ENCODE measurements at regions not wholly inside any gene's neighbourhood (a gene's known extent, or its start where the extent isn't known, plus 50 kb on each side); places are given as distances from the start of the nearest gene placed in this dataset.

DNA sequence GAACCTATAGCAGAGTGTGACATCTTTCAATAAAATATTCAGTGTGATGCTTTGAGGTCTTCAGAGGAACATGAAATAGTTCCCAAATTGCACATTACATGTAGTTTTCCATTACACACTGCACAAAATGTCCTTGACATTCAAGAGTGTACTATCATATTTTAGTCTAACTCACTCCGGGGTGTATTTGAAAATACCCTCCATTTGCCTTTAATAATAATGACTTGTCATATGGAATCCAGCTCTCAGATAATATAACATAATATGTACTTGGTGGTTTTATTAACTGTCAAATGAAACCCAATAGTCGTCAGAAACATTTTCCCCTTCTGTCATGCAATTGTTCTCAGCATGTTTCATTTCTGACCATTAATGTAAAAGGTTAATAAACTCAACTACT, 176.7 kb upstream of the CDH19 start:
- no peak for TF ChIP-seq EP300 (IDR thresholded peaks at IDR 0.05; ENCODE audit: borderline replicate concordance)
- TF ChIP-seq NFIC (IDR thresholded peaks at IDR 0.05), result no peak
- TF ChIP-seq ZBTB7A (IDR thresholded peaks at IDR 0.05; ENCODE audit: low read depth), result no peak
- TF ChIP-seq TCF12 (IDR thresholded peaks at IDR 0.05; ENCODE audit: low read depth), result no peak
- no peak for TF ChIP-seq RAD21 (IDR thresholded peaks at IDR 0.05; ENCODE audit: low read depth)
- no peak for TF ChIP-seq YY1 (IDR thresholded peaks at IDR 0.05; ENCODE audit: low read depth)
- no peak for TF ChIP-seq CEBPB (IDR thresholded peaks at IDR 0.05)
- TF ChIP-seq TAF1 (IDR thresholded peaks at IDR 0.05; ENCODE audit: low read depth), result no peak
- no peak for TF ChIP-seq TEAD4 (IDR thresholded peaks at IDR 0.05)
- TF ChIP-seq FOXM1 (IDR thresholded peaks at IDR 0.05; ENCODE audit: borderline replicate concordance, low read depth), result no peak
- TF ChIP-seq, protein P1, sequence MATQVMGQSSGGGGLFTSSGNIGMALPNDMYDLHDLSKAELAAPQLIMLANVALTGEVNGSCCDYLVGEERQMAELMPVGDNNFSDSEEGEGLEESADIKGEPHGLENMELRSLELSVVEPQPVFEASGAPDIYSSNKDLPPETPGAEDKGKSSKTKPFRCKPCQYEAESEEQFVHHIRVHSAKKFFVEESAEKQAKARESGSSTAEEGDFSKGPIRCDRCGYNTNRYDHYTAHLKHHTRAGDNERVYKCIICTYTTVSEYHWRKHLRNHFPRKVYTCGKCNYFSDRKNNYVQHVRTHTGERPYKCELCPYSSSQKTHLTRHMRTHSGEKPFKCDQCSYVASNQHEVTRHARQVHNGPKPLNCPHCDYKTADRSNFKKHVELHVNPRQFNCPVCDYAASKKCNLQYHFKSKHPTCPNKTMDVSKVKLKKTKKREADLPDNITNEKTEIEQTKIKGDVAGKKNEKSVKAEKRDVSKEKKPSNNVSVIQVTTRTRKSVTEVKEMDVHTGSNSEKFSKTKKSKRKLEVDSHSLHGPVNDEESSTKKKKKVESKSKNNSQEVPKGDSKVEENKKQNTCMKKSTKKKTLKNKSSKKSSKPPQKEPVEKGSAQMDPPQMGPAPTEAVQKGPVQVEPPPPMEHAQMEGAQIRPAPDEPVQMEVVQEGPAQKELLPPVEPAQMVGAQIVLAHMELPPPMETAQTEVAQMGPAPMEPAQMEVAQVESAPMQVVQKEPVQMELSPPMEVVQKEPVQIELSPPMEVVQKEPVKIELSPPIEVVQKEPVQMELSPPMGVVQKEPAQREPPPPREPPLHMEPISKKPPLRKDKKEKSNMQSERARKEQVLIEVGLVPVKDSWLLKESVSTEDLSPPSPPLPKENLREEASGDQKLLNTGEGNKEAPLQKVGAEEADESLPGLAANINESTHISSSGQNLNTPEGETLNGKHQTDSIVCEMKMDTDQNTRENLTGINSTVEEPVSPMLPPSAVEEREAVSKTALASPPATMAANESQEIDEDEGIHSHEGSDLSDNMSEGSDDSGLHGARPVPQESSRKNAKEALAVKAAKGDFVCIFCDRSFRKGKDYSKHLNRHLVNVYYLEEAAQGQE (IDR thresholded peaks at IDR 0.05; ENCODE audit: low read depth), result no peak
- TF ChIP-seq, protein P2, sequence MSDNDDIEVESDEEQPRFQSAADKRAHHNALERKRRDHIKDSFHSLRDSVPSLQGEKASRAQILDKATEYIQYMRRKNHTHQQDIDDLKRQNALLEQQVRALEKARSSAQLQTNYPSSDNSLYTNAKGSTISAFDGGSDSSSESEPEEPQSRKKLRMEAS (IDR thresholded peaks at IDR 0.05), result no peak
- TF ChIP-seq, protein P3, sequence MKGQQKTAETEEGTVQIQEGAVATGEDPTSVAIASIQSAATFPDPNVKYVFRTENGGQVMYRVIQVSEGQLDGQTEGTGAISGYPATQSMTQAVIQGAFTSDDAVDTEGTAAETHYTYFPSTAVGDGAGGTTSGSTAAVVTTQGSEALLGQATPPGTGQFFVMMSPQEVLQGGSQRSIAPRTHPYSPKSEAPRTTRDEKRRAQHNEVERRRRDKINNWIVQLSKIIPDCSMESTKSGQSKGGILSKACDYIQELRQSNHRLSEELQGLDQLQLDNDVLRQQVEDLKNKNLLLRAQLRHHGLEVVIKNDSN (IDR thresholded peaks at IDR 0.05), result no peak
- TF ChIP-seq CREB1 (IDR thresholded peaks at IDR 0.05; ENCODE audit: low read depth), result no peak
- TF ChIP-seq EGR1 (IDR thresholded peaks at IDR 0.05), result no peak

DNA sequence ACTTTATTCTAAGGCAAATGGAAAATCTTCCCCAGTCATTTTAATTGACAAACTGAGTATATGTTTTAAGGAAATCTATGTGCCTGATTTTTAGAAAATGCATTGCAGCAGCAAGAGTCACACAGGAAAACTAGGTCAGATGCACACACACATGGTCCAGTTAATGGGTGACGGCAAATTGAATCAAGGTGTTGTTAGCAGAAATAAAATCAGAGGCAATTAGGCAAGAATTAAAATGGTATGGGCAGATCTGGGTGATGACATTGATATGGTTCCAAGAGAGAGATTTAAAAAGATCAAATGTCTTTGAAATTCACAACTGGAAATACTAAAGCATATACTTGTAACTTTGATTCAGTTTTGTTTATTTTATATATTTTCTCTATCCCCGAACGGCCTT, 174.2 kb upstream of the CDH19 start:
- TF ChIP-seq, protein P1 (IDR thresholded peaks at IDR 0.05; ENCODE audit: low read depth), result no peak
- TF ChIP-seq ZBTB7A (IDR thresholded peaks at IDR 0.05; ENCODE audit: low read depth), result no peak
- TF ChIP-seq TCF12 (IDR thresholded peaks at IDR 0.05; ENCODE audit: low read depth), result no peak
- TF ChIP-seq CEBPB (IDR thresholded peaks at IDR 0.05), result no peak
- no peak for TF ChIP-seq EP300 (IDR thresholded peaks at IDR 0.05; ENCODE audit: borderline replicate concordance)
- TF ChIP-seq, protein P3 (IDR thresholded peaks at IDR 0.05), result no peak
- TF ChIP-seq EGR1 (IDR thresholded peaks at IDR 0.05), result no peak

DNA sequence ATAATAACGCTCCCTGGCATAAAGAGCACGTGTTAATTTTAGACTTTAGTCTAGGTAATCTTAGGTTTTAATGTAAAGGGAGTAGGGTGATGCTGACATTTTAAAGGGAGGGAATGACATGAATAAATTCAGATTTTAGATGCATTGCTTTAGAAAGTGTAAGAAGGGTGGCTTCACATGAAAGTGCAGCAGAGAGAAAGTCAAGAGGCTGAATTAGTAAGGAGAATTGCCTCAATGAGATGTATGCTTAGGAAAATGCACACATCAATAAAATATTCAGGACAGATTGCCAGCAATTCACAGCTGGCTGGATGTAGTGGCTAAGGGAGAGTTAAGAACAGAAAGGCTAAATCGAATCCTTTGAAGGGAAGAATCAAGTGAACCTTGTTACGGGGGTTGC, 165.5 kb upstream of the CDH19 start:
- TF ChIP-seq, protein P2 (IDR thresholded peaks at IDR 0.05), result no peak
- TF ChIP-seq FOXM1 (IDR thresholded peaks at IDR 0.05; ENCODE audit: borderline replicate concordance, low read depth) (no peak), NFIC (IDR thresholded peaks at IDR 0.05) (no peak), EGR1 (IDR thresholded peaks at IDR 0.05) (no peak), CREB1 (IDR thresholded peaks at IDR 0.05; ENCODE audit: low read depth) (no peak), RAD21 (IDR thresholded peaks at IDR 0.05; ENCODE audit: low read depth) (no peak), YY1 (IDR thresholded peaks at IDR 0.05; ENCODE audit: low read depth) (no peak), TAF1 (IDR thresholded peaks at IDR 0.05; ENCODE audit: low read depth) (no peak), ZBTB7A (IDR thresholded peaks at IDR 0.05; ENCODE audit: low read depth) (no peak)
- TF ChIP-seq, protein P3 (IDR thresholded peaks at IDR 0.05), result no peak
- TF ChIP-seq, protein P1 (IDR thresholded peaks at IDR 0.05; ENCODE audit: low read depth), result no peak

DNA sequence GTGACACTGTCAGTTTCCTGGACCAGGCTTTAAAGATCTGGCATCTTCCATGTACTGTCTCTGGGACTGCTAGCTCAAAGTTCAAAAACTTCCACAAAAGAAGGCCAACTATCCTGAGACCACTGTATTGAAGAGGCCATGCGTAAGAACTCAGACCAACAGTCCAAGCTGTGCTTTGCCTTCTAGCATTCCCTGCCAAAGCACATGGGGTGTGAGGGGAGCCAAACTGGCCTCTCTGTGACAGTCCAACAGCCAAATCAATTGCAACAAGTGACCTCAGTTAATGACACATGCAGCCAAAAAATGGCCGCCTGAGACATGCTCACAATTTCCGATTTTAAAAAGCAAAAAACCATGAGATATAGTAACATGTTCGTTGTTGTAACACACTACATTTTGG, 160.3 kb upstream of the CDH19 start:
- TF ChIP-seq CEBPB (IDR thresholded peaks at IDR 0.05) (no peak), EGR1 (IDR thresholded peaks at IDR 0.05) (no peak), FOXM1 (IDR thresholded peaks at IDR 0.05; ENCODE audit: borderline replicate concordance, low read depth) (no peak), NFIC (IDR thresholded peaks at IDR 0.05) (no peak), TAF1 (IDR thresholded peaks at IDR 0.05; ENCODE audit: low read depth) (no peak), YY1 (IDR thresholded peaks at IDR 0.05; ENCODE audit: low read depth) (no peak), CREB1 (IDR thresholded peaks at IDR 0.05; ENCODE audit: low read depth) (no peak), TEAD4 (IDR thresholded peaks at IDR 0.05) (no peak), TCF12 (IDR thresholded peaks at IDR 0.05; ENCODE audit: low read depth) (no peak), ZBTB7A (IDR thresholded peaks at IDR 0.05; ENCODE audit: low read depth) (no peak), EP300 (IDR thresholded peaks at IDR 0.05; ENCODE audit: borderline replicate concordance) (no peak), RAD21 (IDR thresholded peaks at IDR 0.05; ENCODE audit: low read depth) (no peak)
- TF ChIP-seq, protein P3 (IDR thresholded peaks at IDR 0.05), result no peak
- TF ChIP-seq, protein P2 (IDR thresholded peaks at IDR 0.05), result no peak
- TF ChIP-seq, protein P1 (IDR thresholded peaks at IDR 0.05; ENCODE audit: low read depth), result no peak
